HG03442 (cell line): ENCODE measurements at regions not wholly inside any gene's neighbourhood (a gene's known extent, or its start where the extent isn't known, plus 50 kb on each side); places are given as distances from the start of the nearest gene placed in this dataset.

Source experiments
- ATAC-seq: cut with Tn5 transposase; IDR thresholded peaks from one replicate; pipeline ENCODE4 v1.9.1; 2021; ENCODE audit warnings: mild to moderate bottlenecking, moderate library complexity; ENCODE audit not compliant: unreplicated experiment

- no peak for ATAC-seq
Measured at GRCh38 chr12:85504164-85504563, 224.1 kb downstream of the ALX1 start.

DNA sequence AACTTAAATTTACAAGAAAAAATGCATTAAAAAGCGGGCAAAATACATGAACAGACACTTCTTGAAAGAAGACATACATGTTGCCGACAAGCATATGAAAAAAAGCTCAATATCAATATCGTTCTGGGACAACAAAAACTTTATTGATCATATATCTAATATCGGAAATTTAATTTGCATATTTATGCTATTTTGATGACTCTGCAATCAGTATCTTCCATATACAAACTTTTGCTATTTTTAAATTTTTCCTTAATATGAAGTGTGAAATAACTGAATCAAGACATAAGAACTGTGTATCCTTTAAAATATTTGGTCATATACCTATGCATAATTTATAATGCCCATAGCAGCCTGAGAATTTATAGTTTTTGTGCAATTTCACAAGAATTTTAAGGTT, 224.6 kb downstream of the ALX1 start:
- no peak for ATAC-seq

DNA sequence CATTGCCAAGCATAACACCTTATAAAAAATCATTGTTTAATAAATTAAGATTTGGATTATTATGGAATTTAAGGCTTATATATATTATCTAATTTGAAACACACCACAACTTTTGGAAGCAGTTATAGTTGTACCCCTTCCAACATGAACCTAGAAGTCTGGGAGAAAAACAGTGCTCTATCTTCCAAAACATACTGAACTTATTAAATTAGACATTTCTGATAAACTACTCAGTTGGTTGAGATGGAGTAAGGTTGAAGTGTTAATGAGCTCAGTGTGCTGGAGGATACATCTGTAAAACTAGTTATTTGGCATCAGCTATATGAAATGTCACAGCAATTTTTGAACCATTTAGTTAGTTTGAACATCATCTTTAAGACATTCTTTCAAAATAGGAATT, 227.4 kb downstream of the ALX1 start:
- no peak for ATAC-seq

DNA sequence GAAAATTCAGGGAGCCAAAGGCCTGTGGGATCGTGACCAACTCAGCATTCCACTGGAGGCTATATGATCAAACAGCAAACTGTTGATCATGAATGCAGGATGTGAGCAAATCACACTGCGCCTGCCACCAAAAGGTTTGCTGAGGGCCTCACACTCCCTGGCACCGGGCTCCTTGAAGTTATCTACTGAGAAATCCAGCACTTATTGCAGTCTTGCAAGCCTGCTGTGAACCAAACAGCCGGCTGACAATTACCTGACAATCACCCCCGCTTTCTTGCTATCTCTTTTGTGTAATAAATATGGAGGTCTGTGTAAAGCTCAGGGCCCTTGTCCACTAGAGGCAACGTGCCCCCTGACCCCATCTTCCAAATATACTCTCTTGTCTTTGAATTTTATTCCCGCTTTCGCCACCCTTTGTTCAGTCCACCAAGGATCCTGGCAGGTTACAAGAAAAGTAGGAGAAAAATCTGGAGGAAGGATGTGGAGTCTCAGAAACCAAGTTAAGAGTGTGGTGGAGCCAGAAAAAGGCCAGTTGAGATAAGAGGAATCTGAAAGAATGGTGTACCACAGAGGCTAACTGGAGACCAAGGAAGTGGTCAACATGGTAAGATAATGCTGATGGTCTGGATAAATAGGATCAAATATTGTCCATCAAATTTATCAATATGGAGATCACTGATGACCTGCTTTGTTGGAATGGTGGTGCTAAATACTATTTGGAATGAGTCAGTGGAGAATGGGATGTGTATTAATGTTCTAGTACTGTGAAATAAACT, 229.2 kb downstream of the ALX1 start:
- peak; percentile 18 for ATAC-seq

DNA sequence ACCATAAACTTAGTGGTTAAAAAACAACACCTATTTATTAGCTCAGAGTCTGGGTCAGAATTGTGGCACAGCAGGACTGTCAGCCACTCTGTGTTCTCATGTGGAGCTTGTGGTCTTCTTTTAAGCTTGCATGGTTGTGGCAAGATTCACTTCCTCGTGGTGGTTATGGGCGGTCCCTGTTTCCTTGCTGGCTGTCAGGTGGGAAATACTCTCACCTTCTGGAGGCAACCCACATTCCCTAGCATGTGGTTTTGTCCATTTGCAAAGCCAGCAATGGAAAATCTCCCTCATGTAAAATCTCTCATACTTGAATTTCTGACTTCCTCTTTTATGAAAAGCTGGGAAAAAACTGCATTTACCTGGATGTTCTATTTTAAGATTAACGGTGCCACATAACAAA, 229.8 kb downstream of the ALX1 start:
- peak; percentile 98 for ATAC-seq

- ATAC-seq = no peak
Measured at GRCh38 chr12:85516039-85516438, 236.0 kb downstream of the ALX1 start.

- no peak for ATAC-seq
Measured at GRCh38 chr12:85516667-85517325, 236.8 kb downstream of the ALX1 start.

GRCh38 chr12:85519163-85519562, 239.1 kb downstream of the ALX1 start:
- ATAC-seq = no peak

DNA sequence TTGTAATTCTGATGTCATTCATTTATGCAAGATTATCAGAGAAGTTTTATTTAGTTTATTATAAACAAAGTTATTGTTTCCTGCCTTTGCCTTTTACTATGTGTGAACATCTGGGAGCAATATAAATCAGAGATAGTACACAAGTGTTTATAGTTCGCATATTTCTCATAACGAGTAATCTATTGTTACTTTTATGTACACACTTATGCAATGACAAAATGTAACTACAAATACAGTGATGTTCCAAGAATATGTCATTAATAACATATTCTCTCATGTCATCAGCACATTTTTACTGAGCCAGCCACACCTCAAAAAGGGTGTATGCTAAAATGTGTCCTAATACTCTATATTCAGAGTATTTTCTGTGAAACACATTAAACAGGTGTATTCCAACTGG, 243.2 kb downstream of the ALX1 start:
- ATAC-seq = no peak

GRCh38 chr12:85527192-85527591, 247.2 kb downstream of the ALX1 start:
- ATAC-seq = peak; percentile 73

GRCh38 chr12:85529896-85530295, 249.9 kb downstream of the ALX1 start:
- ATAC-seq = no peak

- ATAC-seq = no peak
Measured at GRCh38 chr12:85530456-85530855, 250.4 kb downstream of the ALX1 start.

- ATAC-seq = peak; percentile 85
Measured at GRCh38 chr12:85531341-85531740, 251.3 kb downstream of the ALX1 start.

DNA sequence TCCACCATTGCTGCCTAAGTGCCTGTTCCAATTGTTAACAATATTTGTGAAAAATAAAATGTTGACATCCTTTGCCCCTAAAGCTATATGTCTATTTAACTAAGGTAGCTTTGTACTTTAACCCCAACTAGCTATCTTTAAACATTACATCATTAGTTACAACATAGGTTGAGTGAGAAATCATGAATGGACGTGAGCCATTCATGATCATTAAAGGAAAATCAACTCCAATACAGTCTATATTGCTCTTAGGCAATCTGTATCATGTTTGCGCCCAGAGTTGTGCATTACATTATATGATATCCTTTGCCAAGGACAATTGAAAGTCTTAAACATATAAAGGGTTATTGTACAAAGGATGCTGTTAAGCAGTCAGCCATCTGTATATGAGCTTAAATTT, 269.6 kb downstream of the ALX1 start:
- ATAC-seq = no peak

GRCh38 chr12:85550924-85551323, 270.9 kb downstream of the ALX1 start:
- no peak for ATAC-seq

DNA sequence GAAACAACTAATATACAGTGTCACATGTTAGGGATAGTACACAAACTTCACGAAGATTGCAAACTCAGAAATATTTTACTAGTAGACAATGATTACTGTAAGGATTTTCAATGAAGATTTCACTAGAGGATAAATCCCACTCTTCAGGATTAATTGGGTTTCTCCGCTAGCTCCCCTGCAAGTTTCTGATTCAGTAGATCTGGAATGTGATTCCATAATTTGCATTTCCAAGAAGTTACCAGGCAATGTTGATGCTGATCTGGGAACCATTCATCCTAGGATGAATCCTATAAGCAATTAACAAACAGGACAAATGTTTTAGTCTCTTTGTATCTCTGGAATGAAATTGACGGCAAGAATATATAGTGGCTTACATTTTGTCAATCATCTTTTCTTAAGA, 272.4 kb downstream of the ALX1 start:
- no peak for ATAC-seq

GRCh38 chr12:85557850-85558249, 277.8 kb downstream of the ALX1 start:
- no peak for ATAC-seq

GRCh38 chr12:85558684-85559083, 277.5 kb downstream of the RASSF9 start:
- ATAC-seq = no peak

- ATAC-seq = no peak
Measured at GRCh38 chr12:85559127-85559526, 277.1 kb downstream of the RASSF9 start.

GRCh38 chr12:85559536-85559935, 276.7 kb downstream of the RASSF9 start:
- no peak for ATAC-seq

DNA sequence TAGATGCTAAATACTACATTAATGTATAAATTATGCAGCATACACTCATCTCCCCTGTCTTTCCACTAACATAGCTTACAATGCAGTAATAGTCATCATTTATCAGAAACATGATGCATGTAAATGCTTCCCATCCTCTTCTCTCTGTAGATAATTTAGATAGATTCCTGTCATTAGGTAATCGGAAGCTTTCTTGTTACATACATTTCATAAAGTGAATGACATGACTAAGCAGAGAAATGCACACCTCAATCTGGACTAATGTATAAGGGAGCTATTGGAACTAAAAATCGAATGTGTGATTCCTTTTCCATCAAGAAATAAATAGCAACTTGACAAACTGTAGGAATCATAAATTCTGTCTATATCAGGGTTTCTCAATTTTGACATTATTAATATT, 273.4 kb downstream of the RASSF9 start:
- ATAC-seq = no peak

- no peak for ATAC-seq
Measured at GRCh38 chr12:85564786-85565185, 271.4 kb downstream of the RASSF9 start.
